SK-N-MC (cell line): ENCODE measurements at regions not wholly inside any gene's neighbourhood (a gene's known extent, or its start where the extent isn't known, plus 50 kb on each side); places are given as distances from the start of the nearest gene placed in this dataset.

ENCODE experiments used
- DNase-seq: peaks from one replicate; pipeline ENCODE4 v3.0.0-alpha.2; 2011; ENCODE audit warnings: low read depth, low spot score
- H3K27ac ChIP-seq: fragments of 200-600 bp; sonication (generic); 2 replicates; pipeline ENCODE4 v1.5.1; 2016; ENCODE audit warnings: mixed run types
- H3K36me3 ChIP-seq: fragments of 200-600 bp; sonication (generic); 2 replicates; pipeline ENCODE4 v1.6.1; 2017; ENCODE audit warnings: antibody characterized with exemption, low read length, mixed read lengths; ENCODE audit not compliant: insufficient read depth
- H3K4me3 ChIP-seq: fragments of 200-600 bp; sonication (generic); 2 replicates; pipeline ENCODE4 v1.5.1; 2016
- H3K9ac ChIP-seq: fragments of 200-600 bp; sonication (generic); 2 replicates; pipeline ENCODE4 v1.8.0; 2017; ENCODE audit warnings: mixed run types, mixed read lengths; ENCODE audit not compliant: insufficient read length
- H3K9me3 ChIP-seq: fragments of 200-600 bp; sonication (generic); 2 replicates; pipeline ENCODE4 v1.6.1; 2017; ENCODE audit warnings: low read depth, mild to moderate bottlenecking, antibody characterized with exemption, low read length, moderate library complexity, mixed read lengths
- EZH2 ChIP-seq: fragments of 200-600 bp; sonication (generic); IDR thresholded peaks from one replicate; pipeline ENCODE4 v1.6.1; 2017; ENCODE audit warnings: antibody characterized with exemption
- FOXP2 ChIP-seq: optimal IDR thresholded peaks from 2 replicates; pipeline ENCODE3; 2011; ENCODE audit warnings: mild to moderate bottlenecking, moderate library complexity; ENCODE audit not compliant: insufficient read depth; ENCODE audit errors: extremely low read length, control extremely low read depth
- POLR2AphosphoS5 ChIP-seq: IDR thresholded peaks from 2 replicates; pipeline ENCODE4 v1.6.1; 2012; ENCODE audit warnings: mild to moderate bottlenecking, low read depth, low read length, borderline replicate concordance

GRCh38 chr7:81040496-81040895 is 121.6 kb upstream of the SEMA3C start:
- no peak overlapping the region for H3K9ac ChIP-seq
- no peak for DNase-seq
- no peaks in the 10 kb centered on the region for H3K36me3 ChIP-seq
- H3K27ac ChIP-seq: no peak overlapping the region
- TF ChIP-seq FOXP2 (no peak), EZH2 (no peak), POLR2AphosphoS5 (no peak)
- no peak overlapping the region for H3K4me3 ChIP-seq
- H3K9me3 ChIP-seq: no peaks in the 10 kb centered on the region

DNA sequence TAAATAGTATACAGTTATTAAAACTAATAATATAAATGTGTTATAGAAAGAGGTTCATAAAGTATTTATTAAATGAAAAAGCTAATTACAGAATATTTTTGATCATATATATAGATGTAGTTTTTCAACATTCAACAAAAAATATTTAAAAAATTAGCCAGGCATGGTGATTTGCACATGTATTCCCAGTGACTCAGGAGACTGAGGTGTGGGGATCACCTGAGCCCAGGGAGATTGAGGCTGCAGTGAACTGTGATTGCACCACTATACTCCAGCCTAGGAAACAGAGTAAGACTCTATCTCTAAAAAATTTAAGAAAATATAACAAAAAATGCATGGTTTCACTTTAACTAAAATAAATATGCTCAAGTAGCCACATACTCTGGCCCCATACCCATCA is 118.0 kb upstream of the SEMA3C start:
- no peaks in the 10 kb centered on the region for H3K9me3 ChIP-seq
- no peaks in the 10 kb centered on the region for H3K36me3 ChIP-seq
- H3K27ac ChIP-seq: no peak overlapping the region
- no peak overlapping the region for H3K4me3 ChIP-seq
- DNase-seq: no peak
- H3K9ac ChIP-seq: no peak overlapping the region
- no peak for TF ChIP-seq FOXP2
- TF ChIP-seq POLR2AphosphoS5: no peak
- no peak for TF ChIP-seq EZH2

GRCh38 chr7:81036057-81036456 is 117.2 kb upstream of the SEMA3C start:
- Histone ChIP-seq H3K9me3 (no peaks in the 10 kb centered on the region), H3K9ac (no peak overlapping the region), H3K36me3 (no peaks in the 10 kb centered on the region), H3K4me3 (no peak overlapping the region), H3K27ac (no peak overlapping the region)
- no peak for DNase-seq
- TF ChIP-seq FOXP2 (no peak), EZH2 (no peak), POLR2AphosphoS5 (no peak)

DNA sequence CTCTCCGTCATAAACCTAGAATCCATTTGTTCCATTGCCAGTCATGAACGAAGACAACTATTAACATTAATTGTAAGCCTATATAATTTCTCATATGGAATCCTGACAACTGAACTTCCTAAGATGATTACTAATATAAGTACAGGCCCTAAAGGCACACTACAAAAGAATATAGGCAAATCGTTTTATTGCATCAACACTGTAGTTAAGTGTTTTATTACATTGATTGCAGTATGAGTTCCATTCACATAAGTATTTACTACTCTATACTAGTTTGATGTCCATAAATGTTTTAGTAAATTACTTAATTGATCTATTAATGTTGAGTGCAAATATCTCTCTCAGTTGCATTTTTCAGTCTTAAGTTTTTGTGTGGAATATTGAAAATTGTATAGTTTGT is 113.1 kb upstream of the SEMA3C start:
- TF ChIP-seq FOXP2: no peak
- TF ChIP-seq POLR2AphosphoS5: no peak
- TF ChIP-seq EZH2: no peak
- H3K4me3 ChIP-seq: no peak overlapping the region
- DNase-seq: no peak
- H3K36me3 ChIP-seq: no peaks in the 10 kb centered on the region
- H3K9me3 ChIP-seq: no peaks in the 10 kb centered on the region
- H3K9ac ChIP-seq: no peak overlapping the region
- H3K27ac ChIP-seq: no peak overlapping the region

- Histone ChIP-seq H3K9ac (no peak overlapping the region), H3K27ac (no peak overlapping the region), H3K36me3 (no peaks in the 10 kb centered on the region), H3K4me3 (no peak overlapping the region), H3K9me3 (no peaks in the 10 kb centered on the region)
- DNase-seq: no peak
- TF ChIP-seq POLR2AphosphoS5 (no peak), FOXP2 (no peak), EZH2 (no peak)
These were observed 112.4 kb upstream of the SEMA3C start for GRCh38 chr7:81031243-81031642.

GRCh38 chr7:81030472-81030871 is 111.6 kb upstream of the SEMA3C start:
- no peak for DNase-seq
- Histone ChIP-seq H3K9ac (no peak overlapping the region), H3K4me3 (no peak overlapping the region), H3K27ac (no peak overlapping the region), H3K9me3 (no peaks in the 10 kb centered on the region), H3K36me3 (no peaks in the 10 kb centered on the region)
- TF ChIP-seq FOXP2 (no peak), EZH2 (no peak), POLR2AphosphoS5 (no peak)

- Histone ChIP-seq H3K9me3 (no peaks in the 10 kb centered on the region), H3K9ac (no peak overlapping the region), H3K4me3 (no peak overlapping the region), H3K27ac (no peak overlapping the region), H3K36me3 (no peaks in the 10 kb centered on the region)
- DNase-seq: no peak
- TF ChIP-seq EZH2 (no peak), FOXP2 (no peak), POLR2AphosphoS5 (no peak)
These were observed 110.7 kb upstream of the SEMA3C start for GRCh38 chr7:81029511-81029910.

GRCh38 chr7:81025360-81025759 is 106.5 kb upstream of the SEMA3C start:
- DNase-seq: no peak
- no peak for TF ChIP-seq EZH2
- no peak for TF ChIP-seq FOXP2
- no peak for TF ChIP-seq POLR2AphosphoS5
- Histone ChIP-seq H3K27ac (no peak overlapping the region), H3K36me3 (no peaks in the 10 kb centered on the region), H3K4me3 (no peak overlapping the region), H3K9ac (no peak overlapping the region), H3K9me3 (no peaks in the 10 kb centered on the region)

DNA sequence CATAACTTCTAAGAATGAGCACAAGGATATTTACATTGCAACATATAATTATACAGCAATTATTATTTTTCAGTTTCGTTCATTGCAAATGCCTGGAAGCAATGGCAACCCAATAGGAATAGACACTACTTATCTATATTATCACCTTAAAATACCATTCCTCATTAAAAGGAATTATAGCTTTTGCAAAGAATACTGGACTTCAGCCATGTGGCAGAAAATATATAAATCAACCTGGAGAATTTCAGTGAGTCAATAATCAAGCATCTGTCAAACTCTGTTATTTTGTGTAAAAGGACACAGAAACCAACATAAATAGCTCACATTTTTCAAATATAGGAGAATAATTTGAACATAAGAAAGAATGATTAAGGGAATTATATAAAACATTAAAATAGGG is 96.1 kb upstream of the SEMA3C start:
- H3K9me3 ChIP-seq: no peaks in the 10 kb centered on the region; the same call in 1 of the 2 replicates
- no peak overlapping the region for H3K27ac ChIP-seq
- TF ChIP-seq EZH2 (no peak), POLR2AphosphoS5 (no peak), FOXP2 (no peak)
- H3K4me3 ChIP-seq: no peak overlapping the region
- DNase-seq: no peak
- no peak overlapping the region for H3K9ac ChIP-seq
- no peaks in the 10 kb centered on the region for H3K36me3 ChIP-seq

- no peak for DNase-seq
- no peaks in the 10 kb centered on the region; the same call in 1 of the 2 replicates for H3K9me3 ChIP-seq
- TF ChIP-seq POLR2AphosphoS5 (no peak), FOXP2 (no peak), EZH2 (no peak)
- no peaks in the 10 kb centered on the region for H3K36me3 ChIP-seq
- no peak overlapping the region for H3K9ac ChIP-seq
- no peak overlapping the region for H3K4me3 ChIP-seq
- H3K27ac ChIP-seq: 0 out of 2 replicates have a peak overlapping the region, but pooled peaks have one; percentile 0
These were observed 95.4 kb upstream of the SEMA3C start for GRCh38 chr7:81014266-81014665.
